Heart right ventricle (tissue), 16 donors: ENCODE measurements at regions not wholly inside any gene's neighbourhood (a gene's known extent, or its start where the extent isn't known, plus 50 kb on each side); places are given as distances from the start of the nearest gene placed in this dataset.
A peak's percentile ranks its signal among the peaks of the same experiment; 100 is the strongest.

Source experiments
- ATAC-seq, 8 donors: fragments of 200-7000 bp; cut with Tn5 transposase; one replicate each; pipeline ENCODE4 v1.9.1; 2020; ENCODE audit warnings: mild to moderate bottlenecking in 8 of 8, moderate library complexity in 8 of 8, moderate number of reproducible peaks in 1 of 8
- DNase-seq, 2 donors: peaks; one replicate each; pipeline ENCODE4 v3.0.0-alpha.2; 2020
- H3K27ac ChIP-seq, 10 donors: fragments of 200-600 bp; sonication (generic) in 2 of 10; one replicate each; pipeline versions ENCODE4 v1.5.0 to v1.8.0; 2020 to 2022; ENCODE audit warnings: mild to moderate bottlenecking in 3 of 10
- H3K27me3 ChIP-seq, 7 donors: fragments of 200-600 bp; one replicate each; pipeline ENCODE4 v1.8.0; 2021 to 2022; ENCODE audit warnings: mild to moderate bottlenecking in 2 of 7
- H3K36me3 ChIP-seq, 9 donors: fragments of 200-600 bp; sonication (generic) in 1 of 9; one replicate each; pipeline versions ENCODE4 v1.5.0 to v1.8.0; 2020 to 2022; ENCODE audit warnings: mild to moderate bottlenecking in 2 of 9
- H3K4me1 ChIP-seq, 9 donors: fragments of 200-600 bp; sonication (generic) in 1 of 9; one replicate each; pipeline versions ENCODE4 v1.5.0 to v1.8.0; 2020 to 2022; ENCODE audit warnings: mild to moderate bottlenecking in 4 of 9
- H3K4me3 ChIP-seq, 10 donors: fragments of 200-600 bp; sonication (generic) in 2 of 10; one replicate each; pipeline versions ENCODE4 v1.5.0 to v1.8.0; 2020 to 2022; ENCODE audit warnings: mild to moderate bottlenecking in 7 of 10, moderate library complexity in 2 of 10
- H3K9me3 ChIP-seq, 11 donors: fragments of 200-600 bp in 10 of 11; sonication (generic) in 2 of 11; one replicate each; pipeline versions ENCODE4 v1.5.0 to v1.8.0; 2013 to 2022; ENCODE audit warnings: mild to moderate bottlenecking in 2 of 11, control low read depth in 1 of 11, moderate library complexity in 1 of 11
- WGBS, 2 donors: extraction: QIAGEN DNeasy Blood & Tissue Kit; methylation state at CpG; one replicate each; pipeline ENCODE4 v1.1.7; 2013; ENCODE audit warnings: inconsistent platforms in 1 of 2; 5-methylcytosine and 5-hydroxymethylcytosine counted together
- intact Hi-C, 10 donors: fragments of 100-400 bp; cut with DNase I; formaldehyde crosslinking; loops; one replicate each; pipeline versions ENCODE4 v1.11.1 to v1.14.2; 2022
- TF ChIP-seq, protein P1 (sequence below), 9 donors: fragments of 200-600 bp; sonication (generic) in 2 of 9; IDR thresholded peaks; one replicate each; pipeline versions ENCODE4 v1.5.0 to v1.8.0; 2021 to 2022; ENCODE audit warnings: antibody characterized with exemption in 9 of 9, mild to moderate bottlenecking in 5 of 9, moderate library complexity in 1 of 9
- donor health status: Arrhythmogenic right ventricular cardiomyopathy.
- donor health status: ischemic (EF 13 %, LVEDD 7.1; RV severe dilation, severe dysfunction).
- donor health status: healthy with polysubstance abuse.
- donor health status: DM: no; HTN: yes; CAD: no.
- donor health status: DM: no; HTN: no; CAD: no.
- donor health status: ischemic (EF 25% LVEDD 6.9; RV normal size, moderate dysfunction).
- donor health status: ischemic (EF 25% LVEDD 5.7; RV mildly dilated, moderate dysfunction).
- donor health status: healthy.
- donor health status: DM: yes; HTN: yes; CAD: no.
- donor health status: Ischemic cardiomyopathy.
- donor health status: ischemic (EF 35%, LVEDD 5.7; RV mildly dilated, moderate dysfunction).
- donor health status: nonischemic (EF 11% LVEDD 7.7; RV severe dilation, severe dysfunction).
- donor health status: DM: yes; HTN: yes; CAD: no.
- donor health status: PGD.
- donor health status: ischemic (EF 29% LVEDD 5.4; RV normal size, mild dysfunction).
- donor health status: nonischemic (EF 23%, LVEDD 6.1; RV moderate dilation, normal function).

DNA sequence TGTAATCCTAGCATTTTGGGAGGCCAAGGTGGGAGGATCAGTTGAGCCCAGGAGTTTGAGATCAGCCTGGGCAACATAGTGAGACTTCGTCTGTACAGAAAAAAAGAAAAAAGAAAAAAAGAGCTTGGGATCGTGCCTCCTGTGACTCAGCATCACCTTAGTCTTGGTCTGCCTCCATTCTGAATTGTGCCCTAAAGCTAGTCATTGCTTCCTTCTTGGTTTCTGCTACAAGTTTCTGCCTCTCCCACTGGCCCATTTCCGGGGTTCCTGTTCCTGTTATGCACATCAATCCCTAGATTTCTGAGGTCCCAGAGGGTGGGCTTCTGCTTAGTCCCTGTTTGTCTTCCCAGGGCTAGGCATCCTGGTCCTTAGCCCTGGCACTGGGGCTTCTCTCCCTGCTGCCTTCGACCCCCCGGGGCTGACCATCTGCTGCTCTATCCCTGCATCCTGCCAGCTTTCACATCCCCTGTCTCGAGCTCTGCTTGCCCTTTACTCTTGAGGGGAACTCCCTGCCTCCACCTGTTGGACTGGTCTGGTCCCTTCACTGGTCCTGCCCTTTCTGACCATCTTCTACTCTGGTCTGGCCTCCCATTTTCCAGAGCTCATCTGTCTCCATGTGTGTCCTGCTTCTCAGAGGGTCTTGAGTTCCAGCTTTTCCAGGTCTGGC is 77.5 kb upstream of the ESR1 start:
- Histone ChIP-seq H3K27ac (no peak overlapping the region), H3K4me3 (no peak overlapping the region), H3K4me1 (peaks cover 0 to 5% (median 0%) of the 10 kb centered on the region in 9 donors), H3K27me3 (no peaks in the 10 kb centered on the region), H3K36me3 (no peaks in the 10 kb centered on the region), H3K9me3 (peaks cover 0 to 11% (median 4%) of the 10 kb centered on the region in 11 donors)
- intact Hi-C loops: no loop called here
- no peak for DNase-seq
- no peak for ATAC-seq
- TF ChIP-seq, protein P1, sequence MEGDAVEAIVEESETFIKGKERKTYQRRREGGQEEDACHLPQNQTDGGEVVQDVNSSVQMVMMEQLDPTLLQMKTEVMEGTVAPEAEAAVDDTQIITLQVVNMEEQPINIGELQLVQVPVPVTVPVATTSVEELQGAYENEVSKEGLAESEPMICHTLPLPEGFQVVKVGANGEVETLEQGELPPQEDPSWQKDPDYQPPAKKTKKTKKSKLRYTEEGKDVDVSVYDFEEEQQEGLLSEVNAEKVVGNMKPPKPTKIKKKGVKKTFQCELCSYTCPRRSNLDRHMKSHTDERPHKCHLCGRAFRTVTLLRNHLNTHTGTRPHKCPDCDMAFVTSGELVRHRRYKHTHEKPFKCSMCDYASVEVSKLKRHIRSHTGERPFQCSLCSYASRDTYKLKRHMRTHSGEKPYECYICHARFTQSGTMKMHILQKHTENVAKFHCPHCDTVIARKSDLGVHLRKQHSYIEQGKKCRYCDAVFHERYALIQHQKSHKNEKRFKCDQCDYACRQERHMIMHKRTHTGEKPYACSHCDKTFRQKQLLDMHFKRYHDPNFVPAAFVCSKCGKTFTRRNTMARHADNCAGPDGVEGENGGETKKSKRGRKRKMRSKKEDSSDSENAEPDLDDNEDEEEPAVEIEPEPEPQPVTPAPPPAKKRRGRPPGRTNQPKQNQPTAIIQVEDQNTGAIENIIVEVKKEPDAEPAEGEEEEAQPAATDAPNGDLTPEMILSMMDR (IDR thresholded peaks at IDR 0.05): no peak
- 78 to 81% methylated on average over 6 of the region's 6 CpGs for WGBS, 2 donors

DNA sequence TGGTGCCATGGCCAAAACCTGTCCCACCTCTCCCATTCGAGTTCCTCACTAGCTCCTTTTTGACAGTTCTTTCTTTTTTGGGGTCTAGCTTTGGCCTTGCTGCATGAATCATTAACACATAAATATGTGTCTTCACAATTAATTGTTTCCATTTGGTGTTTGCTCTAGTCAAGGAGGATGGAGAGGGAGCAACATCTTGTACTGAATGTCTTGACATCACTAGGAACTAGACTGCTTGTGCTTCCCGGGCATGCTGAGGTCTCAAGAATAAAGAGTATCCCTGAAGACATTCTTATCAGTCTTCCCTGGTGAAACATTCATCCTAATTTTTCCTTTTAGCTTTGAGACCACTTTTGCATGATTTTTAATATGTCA is 77.0 kb upstream of the ESR1 start:
- H3K9me3 ChIP-seq: peaks cover 0 to 11% (median 4%) of the 10 kb centered on the region in 11 donors
- TF ChIP-seq, protein P1 (IDR thresholded peaks at IDR 0.05): no peak
- intact Hi-C loops: no loop called here
- DNase-seq: no peak
- no peaks in the 10 kb centered on the region for H3K36me3 ChIP-seq
- peaks cover 0 to 5% (median 0%) of the 10 kb centered on the region in 9 donors for H3K4me1 ChIP-seq
- WGBS, 2 donors: 70 to 79% methylated on average over 2 of the region's 2 CpGs
- no peak overlapping the region for H3K4me3 ChIP-seq
- ATAC-seq: no peak
- H3K27ac ChIP-seq: no peak overlapping the region
- H3K27me3 ChIP-seq: no peaks in the 10 kb centered on the region

DNA sequence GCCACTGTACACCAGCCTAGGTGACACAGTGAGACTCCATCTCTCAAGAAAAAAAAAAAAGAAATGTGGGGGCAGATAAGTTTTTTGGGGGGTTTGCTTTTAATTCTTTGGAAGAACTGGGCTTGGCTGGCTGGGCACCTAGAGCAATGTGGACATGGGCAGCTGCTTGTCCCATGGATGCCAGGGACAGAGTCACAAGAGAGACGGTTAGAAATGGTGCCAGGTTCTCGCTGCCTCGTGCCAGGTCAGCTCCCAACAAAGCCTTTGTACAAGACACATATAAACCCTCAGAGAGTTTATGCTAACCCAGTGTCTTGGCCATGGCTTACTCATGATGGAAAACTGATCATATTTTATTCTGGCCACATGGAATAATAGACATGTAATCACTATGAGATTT is 76.2 kb upstream of the ESR1 start:
- H3K4me1 ChIP-seq: peaks cover 0 to 5% (median 0%) of the 10 kb centered on the region in 9 donors
- H3K36me3 ChIP-seq: no peaks in the 10 kb centered on the region
- H3K9me3 ChIP-seq: peaks cover 0 to 11% (median 4%) of the 10 kb centered on the region in 11 donors
- no peak overlapping the region for H3K4me3 ChIP-seq
- TF ChIP-seq, protein P1 (IDR thresholded peaks at IDR 0.05): no peak
- intact Hi-C loops: no loop called here
- no peaks in the 10 kb centered on the region for H3K27me3 ChIP-seq
- DNase-seq (no peak), ATAC-seq (peak in 2 of 8 donors; percentile 58 to 59)
- H3K27ac ChIP-seq: no peak overlapping the region
- 36 to 40% methylated on average over 3 of the region's 3 CpGs for WGBS, 2 donors

DNA sequence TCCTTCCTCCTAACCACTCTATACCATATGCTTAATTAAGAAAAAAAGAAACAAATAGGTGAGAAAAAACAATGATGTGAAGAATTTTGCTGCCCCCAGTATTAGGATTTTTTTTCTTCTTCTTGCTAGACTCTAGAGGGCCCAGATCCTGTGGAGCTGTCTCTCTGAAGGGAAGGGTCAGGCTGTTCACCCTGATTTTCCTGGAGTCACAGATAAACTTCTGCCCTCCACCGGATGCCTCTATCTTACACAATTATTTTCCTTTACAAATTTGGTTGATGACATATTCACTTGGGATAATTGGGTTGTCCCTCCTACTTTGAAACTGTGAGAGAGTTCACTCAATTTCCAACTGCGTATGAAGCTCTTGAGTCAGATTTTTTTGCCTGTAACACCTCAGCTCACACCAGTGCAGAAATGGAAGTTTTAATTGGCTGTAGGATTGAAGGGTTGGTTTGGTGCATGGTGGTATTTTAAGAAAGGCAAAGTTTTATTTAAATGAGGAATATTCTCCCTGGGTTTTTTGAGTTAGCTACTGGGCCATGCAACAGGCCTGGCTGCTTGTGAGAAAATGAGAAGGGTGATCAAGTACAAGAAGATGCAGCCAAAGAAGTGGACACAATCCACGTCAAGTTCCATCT is 73.7 kb upstream of the ESR1 start:
- no peak overlapping the region for H3K4me3 ChIP-seq
- TF ChIP-seq, protein P1 (IDR thresholded peaks at IDR 0.05): no peak
- peaks cover 0 to 9% (median 4%) of the 10 kb centered on the region in 11 donors for H3K9me3 ChIP-seq
- no peaks in the 10 kb centered on the region for H3K27me3 ChIP-seq
- ATAC-seq (peak in 4 of 8 donors; percentile 41 to 59 (median 56)), DNase-seq (peak in 1 of 2 donors; percentile 15)
- intact Hi-C loops: no loop called here
- H3K36me3 ChIP-seq: no peaks in the 10 kb centered on the region
- 57 to 61% methylated on average over 3 of the region's 3 CpGs for WGBS, 2 donors
- H3K4me1 ChIP-seq: peaks cover 0 to 5% (median 0%) of the 10 kb centered on the region in 9 donors
- peak overlapping the region in 1 of 10 donors; percentile 5 for H3K27ac ChIP-seq
